ENCODE measurements at regions not wholly inside any gene's neighbourhood (a gene's known extent, or its start where the extent isn't known, plus 50 kb on each side); places are given as distances from the start of the nearest gene placed in this dataset.

DNA sequence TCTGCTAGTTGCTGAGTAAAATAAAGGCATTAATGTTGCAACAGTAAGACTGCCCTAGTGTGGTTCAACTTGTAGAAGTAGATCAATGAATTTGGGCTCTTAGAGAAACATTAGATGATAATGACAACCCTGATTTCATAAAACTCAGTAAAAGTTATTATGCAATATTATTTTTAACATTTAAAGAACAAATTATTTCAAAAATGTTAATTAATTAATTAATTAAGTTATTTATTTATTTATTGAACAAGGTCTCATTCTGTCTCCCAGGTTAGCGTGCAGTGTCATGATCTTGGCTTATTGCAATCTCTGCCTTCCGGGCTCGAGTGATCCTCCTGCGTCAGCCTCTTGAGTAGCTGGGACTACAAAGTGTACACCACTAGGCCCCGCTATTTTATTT is 1016.4 kb downstream of the VRK1 start:
- DNase-seq (ENCODE audit: low spot score), result no peak
- Histone ChIP-seq H3K4me3 (no peak overlapping the region), H2AFZ (no peak overlapping the region), H3K27me3 (no peaks in the 10 kb centered on the region), H3K4me1 (ENCODE audit: insufficient read depth) (no peaks in the 10 kb centered on the region), H3K36me3 (replicated peaks; ENCODE audit: insufficient read depth, low read depth) (no peaks in the 10 kb centered on the region), H4K20me1 (ENCODE audit: insufficient read depth, poor library complexity, severe bottlenecking) (no peaks in the 10 kb centered on the region), H3K79me2 (no peaks in the 10 kb centered on the region), H3K27ac (no peak overlapping the region), H3K4me2 (no peak overlapping the region), H3K9me3 (ENCODE audit: low read depth) (no peaks in the 10 kb centered on the region), H3K9me2 (replicated peaks; ENCODE audit: insufficient read depth) (no peaks in the 10 kb centered on the region)
- WGBS (ENCODE audit: low lambda C conversion rate, missing lambda C conversion rate), result 95% methylated on average over 5 of the region's 5 CpGs
- TF ChIP-seq, protein P1, sequence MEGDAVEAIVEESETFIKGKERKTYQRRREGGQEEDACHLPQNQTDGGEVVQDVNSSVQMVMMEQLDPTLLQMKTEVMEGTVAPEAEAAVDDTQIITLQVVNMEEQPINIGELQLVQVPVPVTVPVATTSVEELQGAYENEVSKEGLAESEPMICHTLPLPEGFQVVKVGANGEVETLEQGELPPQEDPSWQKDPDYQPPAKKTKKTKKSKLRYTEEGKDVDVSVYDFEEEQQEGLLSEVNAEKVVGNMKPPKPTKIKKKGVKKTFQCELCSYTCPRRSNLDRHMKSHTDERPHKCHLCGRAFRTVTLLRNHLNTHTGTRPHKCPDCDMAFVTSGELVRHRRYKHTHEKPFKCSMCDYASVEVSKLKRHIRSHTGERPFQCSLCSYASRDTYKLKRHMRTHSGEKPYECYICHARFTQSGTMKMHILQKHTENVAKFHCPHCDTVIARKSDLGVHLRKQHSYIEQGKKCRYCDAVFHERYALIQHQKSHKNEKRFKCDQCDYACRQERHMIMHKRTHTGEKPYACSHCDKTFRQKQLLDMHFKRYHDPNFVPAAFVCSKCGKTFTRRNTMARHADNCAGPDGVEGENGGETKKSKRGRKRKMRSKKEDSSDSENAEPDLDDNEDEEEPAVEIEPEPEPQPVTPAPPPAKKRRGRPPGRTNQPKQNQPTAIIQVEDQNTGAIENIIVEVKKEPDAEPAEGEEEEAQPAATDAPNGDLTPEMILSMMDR (IDR thresholded peaks at IDR 0.05; ENCODE audit: poor library complexity), result no peak
- TF ChIP-seq EZH2 (IDR thresholded peaks at IDR 0.05; ENCODE audit: borderline replicate concordance) (no peak), EZH2phosphoT487 (IDR thresholded peaks at IDR 0.05; ENCODE audit: low read depth, severe bottlenecking, unreplicated experiment) (no peak)

DNA sequence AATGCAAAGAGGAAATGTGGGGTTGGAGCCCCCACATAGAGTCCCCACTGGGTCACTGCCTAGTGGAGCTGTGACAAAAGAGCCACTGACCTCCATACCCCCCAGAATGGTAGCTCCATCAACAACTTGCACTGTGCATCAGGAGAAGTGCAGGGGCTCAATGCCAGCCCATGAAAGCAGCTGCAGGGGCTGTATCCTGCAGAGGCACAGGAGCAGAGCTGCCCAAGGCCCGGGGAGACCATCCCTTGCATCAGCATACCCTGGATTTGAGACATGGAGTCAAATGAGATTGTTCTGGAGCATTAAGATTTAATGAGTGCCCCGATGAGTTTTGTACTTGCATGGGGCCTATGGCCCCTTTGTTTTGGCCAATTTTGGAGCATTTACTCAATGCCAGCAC is 1023.6 kb downstream of the VRK1 start:
- 80% methylated on average over 2 of the region's 2 CpGs for WGBS (ENCODE audit: low lambda C conversion rate, missing lambda C conversion rate)
- Histone ChIP-seq H2AFZ (no peak overlapping the region), H3K4me3 (no peak overlapping the region), H4K20me1 (ENCODE audit: insufficient read depth, poor library complexity, severe bottlenecking) (no peaks in the 10 kb centered on the region), H3K79me2 (no peaks in the 10 kb centered on the region), H3K4me2 (no peak overlapping the region), H3K9me3 (ENCODE audit: low read depth) (no peaks in the 10 kb centered on the region), H3K27ac (no peak overlapping the region), H3K9me2 (replicated peaks; ENCODE audit: insufficient read depth) (no peaks in the 10 kb centered on the region), H3K36me3 (replicated peaks; ENCODE audit: insufficient read depth, low read depth) (no peaks in the 10 kb centered on the region), H3K4me1 (ENCODE audit: insufficient read depth) (no peaks in the 10 kb centered on the region), H3K27me3 (no peaks in the 10 kb centered on the region)
- TF ChIP-seq, protein P1 (IDR thresholded peaks at IDR 0.05; ENCODE audit: poor library complexity), result no peak
- TF ChIP-seq EZH2phosphoT487 (IDR thresholded peaks at IDR 0.05; ENCODE audit: low read depth, severe bottlenecking, unreplicated experiment) (no peak), EZH2 (IDR thresholded peaks at IDR 0.05; ENCODE audit: borderline replicate concordance) (no peak)
- DNase-seq (ENCODE audit: low spot score), result no peak

DNA sequence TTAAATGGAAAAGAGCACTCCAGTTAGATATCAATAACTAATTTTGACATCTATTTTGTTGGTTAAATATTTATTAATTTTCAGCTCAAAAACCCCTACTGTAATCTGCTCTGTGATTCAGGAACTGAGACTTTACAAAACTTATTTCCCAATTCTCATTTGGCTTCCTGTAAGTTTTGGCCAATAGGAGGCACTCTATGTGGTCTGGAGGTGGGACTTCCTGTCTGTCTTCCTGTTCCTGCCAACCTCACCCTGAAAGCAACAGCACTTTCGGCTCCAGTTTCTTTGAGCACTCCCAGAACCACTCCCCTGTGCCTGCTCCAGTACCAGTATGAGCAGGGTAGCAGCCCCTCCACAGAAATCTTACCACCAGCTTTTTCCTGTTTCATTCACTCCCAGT is 1027.0 kb downstream of the VRK1 start:
- TF ChIP-seq, protein P1 (IDR thresholded peaks at IDR 0.05; ENCODE audit: poor library complexity), result no peak
- no peak overlapping the region for H2AFZ ChIP-seq
- WGBS (ENCODE audit: low lambda C conversion rate, missing lambda C conversion rate), result 0% methylated on average over 1 of the region's 1 CpG

DNA sequence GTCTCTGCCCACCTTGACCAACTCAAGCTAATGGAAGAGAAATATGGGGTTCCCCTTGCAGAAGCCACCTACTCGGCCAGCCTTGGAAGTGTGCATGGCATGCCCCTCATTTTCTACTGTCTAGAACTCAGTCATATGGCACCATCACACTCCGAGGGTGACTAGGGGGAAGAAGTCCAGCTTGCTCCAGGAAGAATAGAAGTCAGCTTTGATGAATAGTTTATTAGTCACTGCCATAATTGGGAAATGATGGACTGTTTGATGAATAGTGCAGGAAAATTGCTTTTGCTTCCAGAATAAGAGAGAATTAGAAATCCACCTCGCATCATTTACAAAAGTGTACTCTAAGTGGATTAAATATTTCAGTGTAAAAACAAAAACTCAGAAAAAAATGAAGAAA is 1030.6 kb downstream of the VRK1 start:
- DNase-seq (ENCODE audit: low spot score), result no peak
- 87% methylated on average over 3 of the region's 3 CpGs for WGBS (ENCODE audit: low lambda C conversion rate, missing lambda C conversion rate)
- Histone ChIP-seq H3K27ac (no peak overlapping the region), H4K20me1 (ENCODE audit: insufficient read depth, poor library complexity, severe bottlenecking) (no peaks in the 10 kb centered on the region), H3K4me1 (ENCODE audit: insufficient read depth) (no peaks in the 10 kb centered on the region), H2AFZ (no peak overlapping the region), H3K9me3 (ENCODE audit: low read depth) (no peaks in the 10 kb centered on the region), H3K79me2 (no peaks in the 10 kb centered on the region), H3K36me3 (replicated peaks; ENCODE audit: insufficient read depth, low read depth) (no peaks in the 10 kb centered on the region), H3K4me3 (no peak overlapping the region), H3K27me3 (no peaks in the 10 kb centered on the region), H3K4me2 (no peak overlapping the region), H3K9me2 (replicated peaks; ENCODE audit: insufficient read depth) (no peaks in the 10 kb centered on the region)
- TF ChIP-seq EZH2 (IDR thresholded peaks at IDR 0.05; ENCODE audit: borderline replicate concordance), result no peak
- TF ChIP-seq, protein P1 (IDR thresholded peaks at IDR 0.05; ENCODE audit: poor library complexity), result no peak
- TF ChIP-seq EZH2phosphoT487 (IDR thresholded peaks at IDR 0.05; ENCODE audit: low read depth, severe bottlenecking, unreplicated experiment), result no peak

More for the DNA sequence above, 1027.0 kb downstream of the VRK1 start:
- Histone ChIP-seq H3K27ac (no peak overlapping the region), H3K4me2 (no peak overlapping the region), H3K27me3 (no peaks in the 10 kb centered on the region), H3K36me3 (replicated peaks; ENCODE audit: insufficient read depth, low read depth) (no peaks in the 10 kb centered on the region), H4K20me1 (ENCODE audit: insufficient read depth, poor library complexity, severe bottlenecking) (no peaks in the 10 kb centered on the region), H3K4me3 (no peak overlapping the region), H3K4me1 (ENCODE audit: insufficient read depth) (no peaks in the 10 kb centered on the region), H3K79me2 (no peaks in the 10 kb centered on the region), H3K9me2 (replicated peaks; ENCODE audit: insufficient read depth) (no peaks in the 10 kb centered on the region), H3K9me3 (ENCODE audit: low read depth) (no peaks in the 10 kb centered on the region)
- no peak for DNase-seq (ENCODE audit: low spot score)
